ENCODE measurements at regions not wholly inside any gene's neighbourhood (a gene's known extent, or its start where the extent isn't known, plus 50 kb on each side); places are given as distances from the start of the nearest gene placed in this dataset.

DNA sequence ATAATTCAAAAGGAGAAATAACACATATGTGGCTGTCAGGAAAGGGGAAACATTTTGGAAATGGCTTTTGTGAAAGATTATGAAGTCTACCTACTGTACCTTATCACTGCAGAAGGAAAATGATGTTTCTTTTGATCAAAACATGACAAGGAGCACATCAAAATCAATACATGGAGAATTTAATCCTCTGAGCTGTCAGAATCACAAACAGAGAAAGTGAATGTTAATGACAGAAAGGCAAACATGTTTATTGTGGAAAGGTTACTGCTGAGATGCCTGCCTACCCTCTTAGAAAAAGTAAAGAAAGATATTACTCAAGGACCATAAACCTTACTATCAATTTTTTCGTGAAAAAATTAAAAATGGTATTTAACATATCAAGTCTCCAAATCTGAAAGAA lies 794.5 kb upstream of the GYPC start:
- ChIA-PET CTCF (no interaction called here), SMC1A (ENCODE audit: uncharacterized antibody, unreplicated experiment) (no interaction called here), POLR2A (no interaction called here), RAD21 (ENCODE audit: unreplicated experiment) (no interaction called here)
- intact Hi-C loops (cut with micrococcal nuclease; ENCODE audit: unreplicated experiment) = no loop called here
- FAIRE-seq = no peak
- H3K4me2 ChIP-seq (ENCODE audit: control insufficient read depth, insufficient read depth) = no peak overlapping the region
- H3K27me3 ChIP-seq (replicated peaks in 1 of 2; ENCODE audit: control insufficient read depth in 2 of 2, insufficient read depth in 2 of 2, low read length in 1 of 2) = no peaks in the 10 kb centered on the region
- no peak for DNase-seq (ENCODE audit: low read depth, low spot score)
- H3K4me3 ChIP-seq = no peak overlapping the region
- no peaks in the 10 kb centered on the region for H3K9me3 ChIP-seq (replicated peaks; ENCODE audit: control insufficient read depth, insufficient read depth, low read length)
- H3K27ac ChIP-seq (ENCODE audit: control insufficient read depth, insufficient read depth) = no peak overlapping the region
- H3K36me3 ChIP-seq (ENCODE audit: control insufficient read depth in 2 of 2, insufficient read depth in 2 of 2, low read length in 1 of 2) = no peaks in the 10 kb centered on the region
- TF ChIP-seq HDAC2 (IDR thresholded peaks at IDR 0.05) (no peak), ZSCAN29 (IDR thresholded peaks at IDR 0.05) (no peak), FOXM1 (IDR thresholded peaks at IDR 0.05; ENCODE audit: low read depth, low read length) (no peak), TARDBP (IDR thresholded peaks at IDR 0.05; ENCODE audit: borderline replicate concordance) (no peak), BMI1 (IDR thresholded peaks at IDR 0.05; ENCODE audit: borderline replicate concordance) (no peak), NBN (IDR thresholded peaks at IDR 0.05) (no peak), BHLHE40 (IDR thresholded peaks at IDR 0.05; ENCODE audit: borderline replicate concordance in 1 of 2, low read depth in 2 of 2, low read length in 1 of 2) (no peak), MEF2A (IDR thresholded peaks at IDR 0.05; ENCODE audit: insufficient read depth, low read depth, low read length) (no peak), HDAC6 (IDR thresholded peaks at IDR 0.05; ENCODE audit: unreplicated experiment) (no peak), HDGF (IDR thresholded peaks at IDR 0.05) (no peak), GATAD2B (conservative IDR thresholded peaks at IDR 0.05; ENCODE audit: low read depth) (no peak), CREB1 (IDR thresholded peaks at IDR 0.05; ENCODE audit: low read depth) (no peak), MYB (IDR thresholded peaks at IDR 0.05; ENCODE audit: borderline replicate concordance, low read depth, low read length) (no peak)
- WGBS (ENCODE audit: insufficient coverage, insufficient replicate concordance, low lambda C conversion rate, missing lambda C conversion rate) = 0% methylated on average over 1 of the region's 1 CpG
- in situ Hi-C loops (cut with MboI) = no loop called here
- ATAC-seq = no peak
- H4K20me1 ChIP-seq (ENCODE audit: control insufficient read depth, insufficient read depth) = no peaks in the 10 kb centered on the region
- no peaks in the 10 kb centered on the region for H3K4me1 ChIP-seq (ENCODE audit: control insufficient read depth, insufficient read depth, low read length)
- no peaks in the 10 kb centered on the region for H3K79me2 ChIP-seq (ENCODE audit: control insufficient read depth, insufficient read depth, low read length)
- H3K9ac ChIP-seq (ENCODE audit: control insufficient read depth, insufficient read depth, low read length) = no peak overlapping the region
- no TSS peak for BruUV-seq (replicated peaks)
- no peak overlapping the region for H2AFZ ChIP-seq (ENCODE audit: control insufficient read depth, low read depth, low read length)

Data from GM12878 (cell line).